ENCODE measurements at regions not wholly inside any gene's neighbourhood (a gene's known extent, or its start where the extent isn't known, plus 50 kb on each side); places are given as distances from the start of the nearest gene placed in this dataset.

DNA sequence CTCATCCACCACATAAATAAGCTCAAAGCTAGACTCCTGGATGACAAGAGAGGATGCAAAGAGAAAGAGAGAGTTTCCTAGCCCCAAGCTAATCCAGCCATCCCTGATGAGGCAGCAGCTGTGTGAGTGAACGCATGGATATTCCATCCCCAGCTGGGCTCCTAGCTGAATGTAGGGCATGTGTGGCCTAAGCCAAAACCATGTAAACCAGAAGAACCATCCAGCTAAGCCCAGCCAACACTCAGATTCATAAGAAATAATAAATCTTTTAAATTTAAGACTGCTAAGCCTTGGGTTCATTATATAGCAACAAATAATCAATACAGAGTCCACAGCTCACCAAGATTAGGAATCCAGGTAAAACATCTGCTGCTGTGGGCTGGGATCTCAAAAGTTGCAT lies 94.3 kb downstream of the TNFAIP2 start:
- no peak for DNase-seq (ENCODE audit: low read depth in 2 of 2)
- TF ChIP-seq, protein P1, sequence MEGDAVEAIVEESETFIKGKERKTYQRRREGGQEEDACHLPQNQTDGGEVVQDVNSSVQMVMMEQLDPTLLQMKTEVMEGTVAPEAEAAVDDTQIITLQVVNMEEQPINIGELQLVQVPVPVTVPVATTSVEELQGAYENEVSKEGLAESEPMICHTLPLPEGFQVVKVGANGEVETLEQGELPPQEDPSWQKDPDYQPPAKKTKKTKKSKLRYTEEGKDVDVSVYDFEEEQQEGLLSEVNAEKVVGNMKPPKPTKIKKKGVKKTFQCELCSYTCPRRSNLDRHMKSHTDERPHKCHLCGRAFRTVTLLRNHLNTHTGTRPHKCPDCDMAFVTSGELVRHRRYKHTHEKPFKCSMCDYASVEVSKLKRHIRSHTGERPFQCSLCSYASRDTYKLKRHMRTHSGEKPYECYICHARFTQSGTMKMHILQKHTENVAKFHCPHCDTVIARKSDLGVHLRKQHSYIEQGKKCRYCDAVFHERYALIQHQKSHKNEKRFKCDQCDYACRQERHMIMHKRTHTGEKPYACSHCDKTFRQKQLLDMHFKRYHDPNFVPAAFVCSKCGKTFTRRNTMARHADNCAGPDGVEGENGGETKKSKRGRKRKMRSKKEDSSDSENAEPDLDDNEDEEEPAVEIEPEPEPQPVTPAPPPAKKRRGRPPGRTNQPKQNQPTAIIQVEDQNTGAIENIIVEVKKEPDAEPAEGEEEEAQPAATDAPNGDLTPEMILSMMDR (IDR thresholded peaks at IDR 0.05; ENCODE audit: low read depth, low read length), result no peak
- no peak overlapping the region for H3K4me3 ChIP-seq (replicated peaks in 1 of 2; ENCODE audit: low read depth in 2 of 2, low read length in 2 of 2)

DNA sequence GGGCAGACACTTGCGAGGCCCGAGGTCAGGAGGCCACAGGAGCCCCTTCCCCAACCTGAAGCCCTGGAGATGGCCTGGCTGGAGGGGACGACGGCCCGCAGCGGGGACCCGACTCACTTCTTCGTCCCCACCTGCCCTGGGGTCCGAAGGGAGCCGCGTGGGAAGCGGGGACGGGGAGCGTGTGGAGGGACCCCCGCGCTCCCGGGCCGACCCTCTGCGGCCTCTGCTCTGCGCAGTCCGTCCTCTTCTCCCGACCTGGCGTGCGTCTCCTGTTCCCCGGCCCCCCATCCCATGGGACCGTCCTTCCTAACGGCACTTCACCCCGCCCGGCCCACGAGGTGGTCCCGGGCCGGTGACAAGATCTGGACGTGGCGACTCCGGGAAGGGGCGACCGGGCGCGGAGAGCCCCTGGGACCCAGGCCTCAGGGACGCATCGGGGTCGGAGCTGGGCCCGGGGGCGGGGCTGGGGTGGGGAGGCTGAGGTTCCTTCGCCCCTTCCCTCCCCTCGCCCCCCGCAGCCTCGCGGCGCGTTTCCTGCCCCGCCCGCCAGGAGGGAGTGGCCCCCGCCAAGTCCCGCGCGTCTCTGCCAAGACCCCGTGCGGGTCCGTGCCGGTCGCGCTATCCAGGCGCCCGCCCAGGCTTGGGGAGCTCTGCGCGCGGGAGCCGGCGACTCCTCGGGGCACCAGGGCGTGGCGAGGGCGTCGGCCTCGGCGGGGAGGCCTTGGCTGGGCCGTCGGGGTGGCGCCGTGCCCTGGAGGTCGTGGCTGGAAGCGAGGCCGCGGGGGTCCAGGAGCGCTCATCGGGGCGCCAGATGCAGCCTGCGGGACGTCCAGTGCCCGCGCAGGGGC lies 97.1 kb downstream of the TNFAIP2 start:
- TF ChIP-seq, protein P1 (IDR thresholded peaks at IDR 0.05; ENCODE audit: low read depth, low read length), result no peak
- DNase-seq (ENCODE audit: low read depth in 2 of 2), result no peak
- peak overlapping the region in 1 of 2 donors; percentile 18 for H3K4me3 ChIP-seq (replicated peaks in 1 of 2; ENCODE audit: low read depth in 2 of 2, low read length in 2 of 2)

DNA sequence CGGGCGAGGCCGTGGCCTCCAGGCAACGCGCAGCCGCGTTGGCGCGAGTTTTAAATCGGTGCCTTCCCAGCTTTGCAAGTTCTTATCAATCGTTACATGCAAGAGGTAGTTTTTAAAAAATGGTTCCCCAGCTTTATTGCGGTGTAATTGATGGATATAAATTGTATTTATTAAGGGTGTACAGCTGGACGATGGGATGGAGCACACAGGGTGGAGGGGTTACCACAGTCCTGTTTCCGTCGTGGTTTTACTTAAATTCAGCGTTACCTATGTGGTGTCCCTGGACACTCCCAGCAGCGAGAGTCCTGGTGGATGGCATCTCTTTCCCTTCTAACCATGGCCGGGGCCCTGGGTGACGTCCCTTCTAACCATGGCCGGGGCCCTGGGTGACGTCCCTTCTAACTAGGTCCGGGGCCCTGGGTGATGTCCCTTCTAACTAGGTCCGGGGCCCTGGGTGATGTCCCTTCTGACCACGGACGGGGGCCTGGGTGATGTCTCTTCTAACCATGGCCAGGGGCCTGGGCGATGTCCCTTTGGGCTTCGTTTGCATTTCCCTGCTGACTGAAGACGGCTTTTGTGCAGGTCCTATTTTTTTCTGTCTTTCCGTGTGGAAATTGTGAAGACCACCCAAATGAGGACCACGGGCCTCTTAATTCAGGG lies 97.9 kb downstream of the TNFAIP2 start:
- TF ChIP-seq, protein P1 (IDR thresholded peaks at IDR 0.05; ENCODE audit: low read depth, low read length), result no peak
- H3K4me3 ChIP-seq (replicated peaks in 1 of 2; ENCODE audit: low read depth in 2 of 2, low read length in 2 of 2), result peak overlapping the region in 1 of 2 donors; percentile 18
- peak in 1 of 2 donors; percentile 12 for DNase-seq (ENCODE audit: low read depth in 2 of 2)

DNA sequence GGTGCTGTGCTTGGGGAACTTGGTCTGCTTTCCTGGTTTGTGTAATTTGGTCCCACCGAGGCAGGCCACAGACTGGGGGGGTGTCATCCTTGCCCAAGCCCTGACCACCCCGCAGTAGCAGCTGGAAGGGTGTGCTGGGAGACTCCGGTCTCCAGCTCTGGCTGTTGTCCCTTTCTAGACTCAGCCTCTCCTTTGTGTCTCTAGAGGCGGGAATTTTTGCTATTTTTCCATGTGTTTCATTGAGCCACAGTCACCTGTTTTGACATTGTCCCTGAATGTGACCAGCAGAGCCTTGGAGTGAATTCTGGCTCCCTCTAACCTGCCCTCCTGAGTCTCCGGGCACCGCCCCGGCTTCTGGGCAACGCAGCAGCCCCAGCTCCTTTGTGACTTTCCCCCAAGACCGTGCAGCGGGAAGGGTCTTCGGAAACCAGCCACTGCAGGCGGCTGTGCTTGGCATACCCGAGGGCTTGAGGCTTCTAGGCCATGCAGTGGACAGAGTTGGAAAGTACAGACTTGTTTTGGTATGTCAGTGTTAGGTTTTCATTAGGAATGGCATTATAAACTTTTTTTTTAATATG lies 98.6 kb downstream of the TNFAIP2 start:
- no peak for DNase-seq (ENCODE audit: low read depth in 2 of 2)
- TF ChIP-seq, protein P1 (IDR thresholded peaks at IDR 0.05; ENCODE audit: low read depth, low read length), result no peak
- no peak overlapping the region for H3K4me3 ChIP-seq (replicated peaks in 1 of 2; ENCODE audit: low read depth in 2 of 2, low read length in 2 of 2)

GRCh38 chr14:103223818-103224352 lies 100.6 kb downstream of the TNFAIP2 start:
- no peak overlapping the region for H3K4me3 ChIP-seq (replicated peaks in 1 of 2; ENCODE audit: low read depth in 2 of 2, low read length in 2 of 2)
- no peak for DNase-seq (ENCODE audit: low read depth in 2 of 2)
- TF ChIP-seq, protein P1 (IDR thresholded peaks at IDR 0.05; ENCODE audit: low read depth, low read length), result no peak

- DNase-seq (ENCODE audit: low read depth in 2 of 2), result no peak
- TF ChIP-seq, protein P1 (IDR thresholded peaks at IDR 0.05; ENCODE audit: low read depth, low read length), result no peak
Observed at GRCh38 chr14:103225062-103225461, 101.8 kb downstream of the TNFAIP2 start.

More at GRCh38 chr14:103225062-103225461, 101.8 kb downstream of the TNFAIP2 start:
- no peak overlapping the region for H3K4me3 ChIP-seq (replicated peaks in 1 of 2; ENCODE audit: low read depth in 2 of 2, low read length in 2 of 2)
